NCI-H69 (cell line): ENCODE measurements at regions not wholly inside any gene's neighbourhood (a gene's known extent, or its start where the extent isn't known, plus 50 kb on each side); places are given as distances from the start of the nearest gene placed in this dataset.

ENCODE experiments used
- DNase-seq: peaks from one replicate; lab custom pipeline; 2025; lab: John Stamatoyannopoulos, UW

DNA sequence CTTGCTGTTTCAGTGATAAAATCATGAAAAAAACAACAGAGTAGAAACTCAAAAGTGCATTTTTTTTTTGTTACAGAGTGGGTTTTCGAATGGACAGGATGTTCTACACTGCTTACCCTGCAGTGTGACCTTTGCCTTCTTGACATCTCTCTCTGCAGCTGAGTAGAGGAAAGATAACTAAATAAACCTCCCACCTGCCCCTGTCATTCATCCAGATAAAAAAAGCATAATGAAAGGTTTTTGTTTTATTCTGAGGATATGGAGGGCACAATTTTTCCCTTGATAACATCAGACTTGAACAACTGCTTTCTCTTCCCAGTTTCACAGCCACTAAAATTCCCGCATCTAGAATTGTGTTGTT is 193.6 kb upstream of the FOXQ1 start:
- no peak for DNase-seq

DNA sequence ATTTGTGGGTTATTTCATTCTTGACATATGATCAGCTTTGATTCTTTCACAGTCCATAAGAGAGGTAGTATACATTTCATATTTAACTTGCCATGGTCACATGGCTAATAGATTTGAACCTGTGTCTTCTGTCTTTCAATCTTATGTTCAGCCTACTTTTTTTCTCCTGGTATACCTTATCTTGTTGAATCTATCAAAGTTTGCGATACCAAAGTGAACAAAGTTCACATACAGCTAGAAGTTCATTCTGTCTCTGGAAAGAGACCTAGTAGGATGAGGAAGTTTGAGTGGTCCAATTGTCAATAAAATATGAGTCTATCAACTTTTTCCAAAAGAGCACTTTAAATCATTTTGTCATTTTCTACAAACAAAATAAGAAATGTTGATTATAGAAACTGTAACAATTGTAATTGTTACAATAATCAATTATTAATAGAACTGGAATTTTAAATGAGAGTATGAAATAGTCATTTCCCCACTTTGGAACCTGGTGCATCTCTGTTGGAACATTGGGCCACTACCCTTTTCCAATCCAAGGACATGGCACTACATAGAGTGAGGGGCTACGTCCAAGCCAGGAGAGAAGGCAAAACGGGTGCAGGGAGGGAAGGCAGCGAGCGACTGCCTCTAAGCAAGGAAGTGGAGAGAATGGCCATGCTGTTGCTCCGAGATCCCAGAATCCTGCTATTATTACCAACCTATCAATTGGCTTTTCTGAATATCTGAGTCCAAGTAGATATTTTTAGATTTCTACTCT is 194.2 kb upstream of the FOXQ1 start:
- DNase-seq = no peak

DNA sequence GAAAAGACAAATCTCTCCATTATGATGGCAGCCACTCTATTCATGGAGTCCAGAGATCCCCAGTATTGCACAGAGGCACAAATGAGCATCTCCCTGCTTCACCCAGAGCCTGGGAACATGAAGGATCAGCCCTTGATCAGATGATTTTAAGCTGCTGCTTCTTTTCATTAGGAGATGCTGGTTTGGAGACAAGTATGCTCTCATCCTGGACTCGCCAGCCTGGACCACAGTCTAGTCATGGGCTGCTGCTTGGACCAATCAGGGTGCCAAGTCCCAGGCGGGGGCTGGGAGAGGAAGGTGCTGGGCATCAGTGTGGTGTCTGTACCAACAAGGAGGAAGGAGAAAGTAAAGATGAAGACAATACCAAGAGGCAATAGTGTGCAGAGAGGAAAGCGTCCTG is 195.7 kb upstream of the FOXQ1 start:
- no peak for DNase-seq

DNA sequence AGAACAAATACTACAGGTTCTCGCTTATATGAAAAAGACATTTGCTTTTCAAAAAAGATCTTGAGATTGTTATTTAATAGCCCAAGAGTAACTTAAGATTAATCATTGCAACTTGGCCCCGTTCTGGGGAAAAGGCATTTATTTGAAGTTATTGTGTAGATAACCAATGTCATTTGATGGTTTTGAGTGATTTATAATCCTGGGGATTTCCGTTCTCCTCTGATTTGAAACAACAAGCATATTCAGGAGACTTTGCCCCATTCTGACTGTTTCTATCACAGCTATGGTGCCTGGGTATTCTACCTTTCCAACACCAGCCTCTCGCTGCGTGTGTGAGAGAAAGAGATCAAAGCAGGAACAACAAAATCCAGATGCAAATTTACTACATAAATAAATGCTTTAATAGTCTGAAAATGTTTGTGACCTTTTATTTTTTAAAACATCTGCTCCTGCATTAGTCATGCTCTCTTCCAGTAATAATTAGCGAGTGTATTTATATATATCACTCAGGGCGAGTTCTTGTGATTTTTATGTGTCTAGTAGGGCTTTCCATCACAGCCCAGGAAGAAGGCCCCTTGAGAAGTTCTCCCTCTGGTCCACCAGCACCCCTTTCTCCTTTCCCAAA is 197.9 kb upstream of the FOXQ1 start:
- DNase-seq = no peak

DNA sequence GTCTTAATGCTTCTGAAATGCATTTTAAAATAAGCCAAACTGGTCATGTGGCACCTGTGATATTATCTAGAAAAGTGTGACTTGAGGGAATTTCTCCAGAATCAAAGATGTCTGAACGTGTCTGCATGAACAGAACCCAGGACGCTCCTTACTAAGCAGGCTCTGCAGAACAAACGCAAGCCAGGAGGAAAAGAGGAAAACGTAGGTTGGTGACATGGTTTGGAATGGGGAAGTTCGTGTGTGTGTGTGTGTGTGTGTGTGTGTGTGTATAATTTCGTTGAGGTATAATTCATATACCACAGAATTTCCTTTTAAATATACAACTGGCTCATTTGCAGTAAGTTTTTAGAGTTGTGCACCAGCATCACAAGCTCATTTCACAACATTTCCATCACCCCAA is 200.5 kb upstream of the FOXQ1 start:
- no peak for DNase-seq

DNA sequence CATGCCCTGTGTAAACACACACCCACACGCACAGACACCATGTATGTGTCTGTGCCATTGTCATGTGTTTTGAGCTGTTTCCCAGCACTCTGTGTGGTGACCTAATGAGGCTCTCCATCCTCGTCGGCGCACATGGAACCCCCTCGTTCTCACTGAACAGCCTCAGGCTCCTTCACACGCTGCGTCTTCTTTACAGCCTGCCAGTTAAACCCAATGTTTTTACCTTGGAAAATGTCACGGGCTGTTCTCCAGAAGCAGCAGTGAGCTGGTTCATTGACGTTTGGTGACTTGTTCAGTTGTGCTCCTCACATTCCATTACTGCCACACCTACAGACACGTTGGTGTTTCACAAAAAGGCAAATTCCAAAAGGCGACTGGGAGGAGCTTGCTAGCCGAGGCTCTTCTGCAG is 201.0 kb upstream of the FOXQ1 start:
- peak; percentile 17 for DNase-seq

DNA sequence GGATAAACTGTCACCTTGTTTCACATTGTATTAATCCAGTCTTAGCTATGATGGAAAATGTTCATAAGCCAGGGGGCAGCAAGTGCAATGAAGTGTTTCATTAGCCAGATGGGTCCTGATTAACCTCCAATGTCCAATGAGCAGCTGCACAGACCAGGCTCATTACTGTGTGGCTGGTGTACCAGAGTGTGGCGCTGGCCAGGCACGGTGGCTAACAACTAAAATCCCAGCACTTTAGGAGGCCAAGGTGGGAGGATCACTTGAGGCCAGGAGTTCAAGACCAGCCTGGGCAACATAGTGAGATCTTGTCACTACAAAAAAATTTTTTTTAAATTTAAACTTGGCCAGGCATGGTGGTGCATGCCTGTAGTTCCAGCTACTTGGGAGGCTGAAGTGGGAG is 201.7 kb upstream of the FOXQ1 start:
- DNase-seq = no peak

DNA sequence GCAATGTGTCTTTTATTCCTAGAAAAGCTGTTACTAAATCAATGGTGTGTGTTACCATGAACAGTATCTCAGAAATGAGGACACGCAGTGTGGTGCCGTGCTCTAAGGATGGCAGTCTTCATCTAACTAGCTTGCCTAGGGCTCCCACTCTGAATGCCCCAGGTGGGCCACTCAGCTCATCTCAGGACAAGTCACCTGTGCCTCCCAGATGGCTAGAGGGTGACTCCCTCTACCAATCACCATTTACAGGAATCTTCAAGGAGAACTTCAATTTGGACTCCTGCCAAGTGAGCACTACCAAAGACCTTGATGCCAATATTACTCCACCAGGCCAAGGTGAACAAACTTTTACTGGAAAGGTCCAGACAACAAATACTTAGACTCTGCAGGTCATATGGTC is 202.8 kb upstream of the FOXQ1 start:
- DNase-seq = no peak

DNA sequence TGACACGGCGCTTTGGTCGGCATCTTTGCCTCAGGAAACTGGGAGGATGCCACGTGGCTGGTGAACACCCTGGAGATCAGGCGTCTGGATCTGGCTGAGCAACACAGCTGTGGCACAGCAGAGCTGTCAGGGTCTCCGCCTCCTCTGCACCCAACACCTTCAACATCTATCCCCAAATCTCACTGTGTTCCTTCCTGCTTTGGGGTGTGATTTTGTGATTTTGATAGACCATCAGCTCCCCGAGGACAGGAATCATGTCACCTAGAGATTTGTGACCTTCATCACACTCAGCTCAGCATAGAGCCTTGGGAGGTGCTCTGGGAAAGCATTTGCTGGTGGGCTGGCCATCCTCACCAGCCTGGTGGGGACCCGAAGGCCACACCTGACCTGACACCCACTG is 203.7 kb upstream of the FOXQ1 start:
- no peak for DNase-seq

DNA sequence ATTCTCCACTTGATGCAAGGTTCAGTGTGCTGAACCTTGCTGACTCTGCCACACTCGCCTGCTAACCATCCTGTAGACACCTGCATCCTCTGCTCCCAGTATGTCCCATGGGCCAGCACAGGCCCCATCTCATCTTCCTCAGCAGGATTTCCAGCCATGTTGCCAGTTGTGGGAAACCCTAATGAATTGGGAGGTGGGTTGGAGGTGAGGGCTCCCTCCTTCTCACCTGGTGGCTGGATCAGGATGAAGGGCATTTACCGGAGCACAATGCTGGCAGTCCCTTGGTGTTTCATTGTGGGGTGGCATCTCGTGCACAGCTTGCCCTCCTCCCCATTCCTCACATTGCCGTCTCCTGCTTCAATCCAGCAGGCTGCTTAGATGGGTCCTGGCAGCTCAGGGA is 204.3 kb upstream of the FOXQ1 start:
- DNase-seq = no peak

DNA sequence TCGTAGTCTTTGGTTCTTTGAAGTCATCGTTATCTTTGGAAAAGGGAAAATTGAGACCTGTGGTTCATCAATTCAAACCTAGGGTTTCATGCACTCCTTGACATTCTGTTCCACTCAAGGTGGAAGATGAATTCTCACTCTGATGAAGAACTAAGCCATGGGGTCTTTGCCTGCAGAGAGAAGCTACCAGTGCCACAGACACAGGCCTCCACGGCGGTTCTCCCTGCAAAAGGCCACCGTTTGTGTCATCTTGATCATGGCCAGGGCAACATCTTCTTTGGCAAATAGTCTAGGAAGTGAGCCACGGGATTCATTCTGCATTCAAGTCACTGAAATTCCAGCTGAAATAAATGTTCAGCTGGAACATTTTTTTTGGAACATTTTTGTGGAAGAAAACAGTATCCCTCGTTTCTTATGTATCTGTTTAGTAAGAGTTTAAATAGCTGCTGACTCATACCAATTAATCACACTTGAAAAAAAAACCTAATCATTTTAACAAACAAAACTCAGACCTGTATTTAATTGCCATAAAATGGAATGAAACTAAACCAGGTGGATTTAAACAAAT is 206.0 kb upstream of the FOXQ1 start:
- DNase-seq = no peak

DNA sequence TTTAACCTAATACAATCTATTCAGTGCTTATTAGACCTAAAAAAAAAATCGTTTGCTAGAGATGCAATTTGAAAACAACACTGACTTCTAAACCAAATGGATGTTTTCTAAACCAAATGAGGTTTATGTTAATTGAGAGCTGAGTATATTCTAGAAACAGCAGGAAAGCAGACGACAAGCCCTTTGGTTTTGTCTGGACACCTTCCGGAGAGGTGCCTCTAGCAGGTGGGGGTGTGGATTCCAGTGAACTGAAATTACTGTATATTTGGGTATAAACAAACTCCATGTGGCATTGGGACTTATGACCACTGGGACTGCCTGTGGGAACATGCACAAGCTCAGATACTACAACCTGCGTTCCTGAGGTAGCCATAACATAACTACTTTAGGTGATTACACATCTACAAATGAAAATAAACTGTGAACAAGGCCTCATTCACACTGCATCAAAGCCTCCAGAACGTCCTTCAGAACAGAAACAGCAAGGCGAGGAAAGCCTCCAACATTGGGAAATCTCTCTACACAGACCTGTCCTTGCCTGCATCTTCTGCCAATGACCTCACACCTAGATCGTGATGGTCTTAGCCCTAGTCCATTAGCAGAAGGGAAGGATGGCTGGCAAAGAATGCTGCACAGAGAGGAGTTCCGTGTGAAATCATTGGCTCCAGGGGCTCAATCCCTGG is 206.8 kb upstream of the FOXQ1 start:
- DNase-seq = no peak

DNA sequence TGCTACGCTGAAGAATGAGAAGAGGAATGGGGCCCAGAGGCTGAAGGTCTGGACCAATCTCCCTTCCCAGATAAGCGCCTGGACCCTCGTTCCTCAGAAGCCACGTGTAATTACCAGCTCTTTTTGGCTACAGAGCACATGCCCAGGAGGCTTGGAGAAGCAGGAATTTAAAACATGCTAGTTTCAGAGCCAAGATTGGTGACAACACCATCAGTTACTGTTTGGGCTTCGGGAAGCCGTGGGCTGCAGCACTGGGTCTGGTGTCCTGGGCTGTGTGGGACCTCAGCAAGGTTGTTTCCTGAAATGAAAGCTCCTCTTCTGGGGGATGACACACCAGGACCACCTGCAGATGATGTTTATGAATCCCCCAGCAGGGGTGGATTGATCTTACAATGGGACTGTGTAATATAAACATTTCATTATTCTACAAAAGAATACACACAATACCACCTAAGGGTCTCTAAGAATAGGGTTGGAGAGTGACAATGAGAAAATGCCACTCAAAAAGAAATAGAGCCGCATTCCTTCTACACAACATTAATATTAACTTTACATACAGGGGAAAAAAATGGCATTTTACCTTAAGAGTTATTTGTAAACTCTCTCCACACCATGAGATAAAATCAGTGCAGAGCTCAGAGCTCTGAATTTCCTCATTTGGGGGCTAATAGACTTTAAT is 207.8 kb upstream of the FOXQ1 start:
- no peak for DNase-seq

DNA sequence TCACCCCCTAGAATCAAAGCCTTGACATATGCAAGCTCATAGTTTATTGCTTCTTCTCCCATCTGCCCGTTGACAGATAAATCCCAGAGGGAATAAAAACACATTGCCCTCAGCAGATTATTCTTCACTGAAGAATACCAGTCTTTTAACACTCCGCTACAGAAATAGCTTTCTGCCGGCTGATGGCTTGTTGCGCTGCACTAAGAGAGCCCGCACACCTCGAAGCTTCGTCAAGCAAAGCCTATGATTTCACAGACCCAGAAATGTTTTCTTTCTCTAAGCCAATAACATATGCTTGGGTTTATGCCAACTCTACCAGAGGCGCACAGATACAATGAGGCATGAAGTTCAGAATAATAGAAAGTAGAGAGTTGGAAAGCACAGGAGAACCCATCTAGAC is 208.9 kb upstream of the FOXQ1 start:
- no peak for DNase-seq

DNA sequence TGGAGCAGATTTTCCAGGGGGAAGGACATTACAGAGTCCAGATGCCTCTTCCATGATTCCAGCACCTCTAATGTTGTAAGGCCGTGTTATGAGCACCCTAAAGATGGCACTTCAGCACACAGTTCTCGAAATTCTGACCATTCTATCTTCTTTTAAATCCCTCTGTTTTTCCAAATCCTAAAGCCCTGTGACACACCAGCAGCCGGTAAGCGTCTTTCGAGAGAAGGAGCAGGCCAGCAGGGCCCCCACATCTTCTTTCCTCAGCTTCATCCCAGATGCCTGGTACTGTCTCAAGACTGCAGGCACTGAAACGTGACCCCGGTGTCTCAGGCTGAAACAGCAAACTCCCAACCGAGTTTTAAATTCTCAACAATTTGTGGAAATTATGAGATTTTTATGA is 211.6 kb upstream of the FOXQ1 start:
- DNase-seq = no peak

DNA sequence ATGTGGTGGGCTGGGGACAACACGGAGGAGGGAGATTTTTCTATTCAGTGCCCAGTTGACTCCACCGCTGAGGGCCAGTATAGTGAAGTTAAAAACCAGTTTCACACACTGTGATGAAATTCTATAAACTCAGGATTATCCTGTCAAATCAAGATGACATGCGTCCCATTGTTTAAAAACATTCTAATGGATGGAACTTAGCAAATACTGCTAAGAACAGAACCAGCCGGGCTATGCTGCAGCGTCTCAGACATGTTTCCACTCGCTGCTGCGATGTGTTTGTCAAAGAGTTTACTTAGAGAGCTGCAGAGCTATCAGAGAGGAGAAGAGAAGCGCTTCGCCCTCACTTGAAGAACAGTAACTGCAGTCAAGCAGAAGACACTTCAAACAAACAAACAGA is 212.6 kb upstream of the FOXQ1 start:
- no peak for DNase-seq

DNA sequence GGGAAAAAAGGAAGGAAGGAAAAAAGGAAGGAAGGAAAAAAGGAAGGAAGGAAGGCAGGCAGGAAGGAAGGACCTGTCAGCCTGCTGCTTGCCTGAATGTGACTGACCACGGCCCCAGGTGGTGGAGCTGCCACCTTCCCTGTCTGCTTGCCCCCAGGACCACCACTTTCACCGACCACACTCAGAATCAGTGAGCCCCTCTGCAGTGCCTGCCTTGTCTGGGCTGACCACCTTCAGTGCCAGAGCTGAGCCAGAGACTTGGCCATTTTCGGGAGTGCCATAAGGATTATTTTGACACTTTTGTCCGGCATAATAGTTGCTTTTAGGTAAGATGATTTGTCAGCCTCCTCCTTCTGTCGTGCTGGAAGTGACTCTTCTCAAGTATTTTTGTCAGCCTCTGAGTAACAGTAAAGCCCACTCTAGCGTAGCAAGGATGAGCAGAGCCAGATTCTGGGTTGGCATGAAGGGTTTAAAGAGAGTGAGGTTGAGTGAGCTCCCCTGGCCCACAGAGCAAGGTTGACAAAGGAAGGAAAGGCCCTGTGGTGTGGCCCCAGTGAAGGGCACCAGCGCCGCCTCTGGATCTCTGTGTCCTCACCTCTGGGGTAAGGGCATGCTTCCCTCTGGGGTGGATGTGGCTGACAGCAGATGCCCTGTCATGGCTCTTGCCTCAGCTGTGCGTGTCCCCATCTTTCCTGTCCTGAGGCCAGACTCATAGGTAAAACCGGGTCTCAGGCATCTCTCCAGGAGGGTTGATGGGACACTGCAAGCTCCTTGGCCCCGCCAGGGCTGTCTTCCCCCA is 214.7 kb upstream of the FOXQ1 start:
- no peak for DNase-seq

DNA sequence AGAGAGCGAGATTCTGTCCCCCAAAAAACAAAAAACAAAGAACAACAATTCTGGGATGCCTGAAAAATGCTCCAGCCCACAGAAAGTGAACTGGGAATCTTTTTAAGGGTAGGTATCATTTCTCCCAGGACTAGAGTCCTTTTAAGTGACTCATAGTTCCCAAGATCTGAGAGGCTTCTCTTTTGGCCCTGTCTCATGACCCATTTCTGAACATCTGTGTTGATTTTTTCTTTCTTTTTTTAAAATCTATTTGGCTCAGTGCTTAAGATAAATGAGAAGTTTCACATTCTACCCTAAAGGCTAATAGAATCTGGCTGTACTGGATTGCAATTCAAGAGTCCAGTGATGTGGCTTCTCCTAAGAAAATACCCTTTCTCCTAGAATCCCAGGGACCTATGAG is 217.6 kb upstream of the FOXQ1 start:
- DNase-seq = no peak

DNA sequence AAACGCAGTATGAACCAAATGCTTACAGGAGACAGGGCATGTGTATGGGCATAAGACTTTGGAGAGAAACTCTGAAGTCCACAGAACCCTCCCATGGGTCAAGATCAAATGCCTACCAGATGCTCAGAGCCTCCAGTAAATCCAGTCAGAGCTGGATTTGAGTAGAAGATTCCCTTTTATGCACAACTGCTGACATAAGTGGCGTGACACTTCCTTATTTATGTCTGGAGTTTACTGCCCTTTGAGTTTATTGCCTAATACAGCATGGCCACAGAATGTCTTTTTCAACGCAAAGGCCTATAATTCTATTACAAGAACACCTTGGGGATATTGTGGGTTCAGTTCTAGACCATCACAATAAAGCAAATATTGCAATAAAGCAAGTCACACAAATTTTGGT is 220.0 kb upstream of the FOXQ1 start:
- no peak for DNase-seq

DNA sequence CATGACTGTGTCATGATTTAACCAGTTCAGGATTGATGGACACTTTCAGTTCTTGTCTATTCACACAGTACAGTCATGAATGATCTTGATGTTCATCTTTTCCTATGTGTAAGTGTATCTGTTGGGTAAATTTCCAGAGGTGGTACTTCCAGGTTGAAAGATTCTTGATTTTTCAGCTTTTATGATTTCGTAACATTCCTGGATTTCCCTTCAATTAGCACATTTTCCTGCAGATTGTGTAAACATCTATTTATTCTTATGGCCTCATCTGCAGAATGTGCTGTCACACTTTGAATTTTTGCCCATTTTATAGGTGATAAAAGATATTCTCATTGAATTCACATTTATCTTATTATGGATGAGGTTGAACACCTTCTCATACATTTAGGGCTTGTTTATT is 222.0 kb upstream of the FOXQ1 start:
- DNase-seq = no peak

DNA sequence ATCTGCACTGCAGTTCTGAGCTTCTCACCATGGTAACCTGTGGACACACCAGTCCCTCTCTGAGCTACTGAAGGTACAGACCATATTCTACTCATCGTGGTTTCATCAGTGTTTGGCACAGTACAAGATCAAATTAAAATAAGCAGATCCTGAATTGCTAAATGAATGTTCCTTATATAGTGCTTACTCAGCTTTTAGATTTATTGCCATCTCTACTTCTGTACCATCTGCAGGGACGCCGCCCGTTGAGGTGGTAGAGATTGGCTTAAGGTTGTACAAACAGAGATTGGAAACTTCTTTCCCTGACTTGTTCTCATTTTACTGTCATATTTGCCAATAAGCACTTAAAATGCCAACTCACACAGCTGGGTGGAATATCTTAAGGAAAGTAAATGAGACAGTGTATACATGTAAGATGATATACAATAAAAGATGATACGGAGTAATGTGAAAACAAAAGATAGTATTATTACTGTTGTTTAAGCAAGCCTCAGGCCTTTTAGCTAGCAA is 223.4 kb upstream of the FOXQ1 start:
- no peak for DNase-seq
